ENCODE measurements at regions not wholly inside any gene's neighbourhood (a gene's known extent, or its start where the extent isn't known, plus 50 kb on each side); places are given as distances from the start of the nearest gene placed in this dataset.

DNA sequence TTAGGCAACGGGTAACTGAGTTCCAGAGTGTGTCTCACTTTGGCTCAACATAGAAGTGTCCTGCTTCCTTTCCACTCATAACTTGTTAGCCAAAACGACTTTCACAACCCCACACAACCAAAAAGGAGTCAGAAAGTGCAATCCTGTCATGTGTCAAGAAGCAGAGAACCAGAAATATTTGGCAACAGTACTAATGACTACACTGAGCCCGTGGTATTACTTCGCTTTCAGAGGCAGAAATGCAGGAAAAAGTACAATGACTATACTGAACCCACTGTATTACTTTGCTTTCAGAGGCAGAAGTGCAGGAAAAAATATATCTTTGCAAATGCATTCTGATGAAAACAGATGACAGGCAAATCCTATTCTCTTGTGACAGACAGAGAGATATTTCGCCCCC, 484.6 kb downstream of the KIF2B start:
- Histone ChIP-seq H3K9me2 (ENCODE audit: insufficient read depth) (no peaks in the 10 kb centered on the region), H3K79me2 (ENCODE audit: insufficient read depth, low read length) (no peaks in the 10 kb centered on the region), H3K9ac (ENCODE audit: low read length) (no peak overlapping the region), H3K9me3 (ENCODE audit: control insufficient read depth in 1 of 2, insufficient read depth in 1 of 2, low read depth in 1 of 2, low read length in 2 of 2) (peaks cover 49 to 55% of the 10 kb centered on the region in 2 experiments; a peak in 3 of 4 replicates), H2AFZ (ENCODE audit: low read depth, low read length, poor library complexity, severe bottlenecking) (no peak overlapping the region), H4K20me1 (ENCODE audit: insufficient read depth) (no peaks in the 10 kb centered on the region), H3K36me3 (ENCODE audit: control insufficient read depth in 1 of 2, insufficient read depth in 2 of 2, low read length in 2 of 2) (no peaks in the 10 kb centered on the region), H3K4me2 (ENCODE audit: low read length) (no peak overlapping the region), H3K4me3 (replicated peaks in 1 of 2; ENCODE audit: low read depth in 1 of 2, low read length in 2 of 2) (no peak overlapping the region), H3K27ac (ENCODE audit: low read depth, low read length) (no peak overlapping the region), H3K4me1 (ENCODE audit: control insufficient read depth in 1 of 2, insufficient read depth in 2 of 2, low read length in 2 of 2) (no peaks in the 10 kb centered on the region), H3K27me3 (ENCODE audit: insufficient read depth, low read length) (no peaks in the 10 kb centered on the region)
- DNase-seq (ENCODE audit: low read depth, low spot score): no peak
- ATAC-seq: no peak
- no TSS peak for BruUV-seq (replicated peaks)
- TF ChIP-seq ZFX (IDR thresholded peaks at IDR 0.05) (no peak), POLR2A (IDR thresholded peaks at IDR 0.05; ENCODE audit: borderline replicate concordance, extremely low read depth, insufficient read depth, insufficient read length) (no peak), SP1 (IDR thresholded peaks at IDR 0.05; ENCODE audit: low read depth) (no peak), RAD21 (IDR thresholded peaks at IDR 0.05; ENCODE audit: low read depth) (no peak), YY1 (IDR thresholded peaks at IDR 0.05; ENCODE audit: extremely low read depth, insufficient replicate concordance, low read depth, low read length) (no peak), SRF (IDR thresholded peaks at IDR 0.05; ENCODE audit: low read depth) (no peak), FOSL1 (IDR thresholded peaks at IDR 0.05; ENCODE audit: low read depth) (no peak), CBX3 (IDR thresholded peaks at IDR 0.05; ENCODE audit: low read depth) (no peak), ZNF274 (IDR thresholded peaks at IDR 0.05; ENCODE audit: low read depth, low read length) (no peak), EZH2 (IDR thresholded peaks at IDR 0.05) (no peak), CTCF (IDR thresholded peaks at IDR 0.05 in 2 of 3, conservative IDR thresholded peaks at IDR 0.05 in 1 of 3; ENCODE audit: borderline replicate concordance in 1 of 3, insufficient read depth in 1 of 3, low read depth in 2 of 3, low read length in 2 of 3) (no peak), MAX (IDR thresholded peaks at IDR 0.05) (no peak), POLR2AphosphoS5 (IDR thresholded peaks at IDR 0.05; ENCODE audit: low read depth, low read length) (no peak), TCF7L2 (IDR thresholded peaks at IDR 0.05; ENCODE audit: borderline replicate concordance, extremely low read depth, insufficient read depth, insufficient read length) (no peak), EZH2phosphoT487 (IDR thresholded peaks at IDR 0.05; ENCODE audit: borderline replicate concordance) (no peak), EGR1 (IDR thresholded peaks at IDR 0.05; ENCODE audit: low read depth) (no peak), CEBPB (IDR thresholded peaks at IDR 0.05; ENCODE audit: low read depth) (no peak)
- TF ChIP-seq, protein P1, sequence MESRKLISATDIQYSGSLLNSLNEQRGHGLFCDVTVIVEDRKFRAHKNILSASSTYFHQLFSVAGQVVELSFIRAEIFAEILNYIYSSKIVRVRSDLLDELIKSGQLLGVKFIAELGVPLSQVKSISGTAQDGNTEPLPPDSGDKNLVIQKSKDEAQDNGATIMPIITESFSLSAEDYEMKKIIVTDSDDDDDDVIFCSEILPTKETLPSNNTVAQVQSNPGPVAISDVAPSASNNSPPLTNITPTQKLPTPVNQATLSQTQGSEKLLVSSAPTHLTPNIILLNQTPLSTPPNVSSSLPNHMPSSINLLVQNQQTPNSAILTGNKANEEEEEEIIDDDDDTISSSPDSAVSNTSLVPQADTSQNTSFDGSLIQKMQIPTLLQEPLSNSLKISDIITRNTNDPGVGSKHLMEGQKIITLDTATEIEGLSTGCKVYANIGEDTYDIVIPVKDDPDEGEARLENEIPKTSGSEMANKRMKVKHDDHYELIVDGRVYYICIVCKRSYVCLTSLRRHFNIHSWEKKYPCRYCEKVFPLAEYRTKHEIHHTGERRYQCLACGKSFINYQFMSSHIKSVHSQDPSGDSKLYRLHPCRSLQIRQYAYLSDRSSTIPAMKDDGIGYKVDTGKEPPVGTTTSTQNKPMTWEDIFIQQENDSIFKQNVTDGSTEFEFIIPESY (IDR thresholded peaks at IDR 0.05; ENCODE audit: extremely low read depth, insufficient replicate concordance, low read length): no peak
- ChIA-PET CTCF (no interaction called here), POLR2A (no interaction called here), RAD21 (ENCODE audit: low non-redundant PET in 1 of 2, low total read pairs in 2 of 2, uncharacterized antibody in 2 of 2, unreplicated experiment in 2 of 2) (no interaction called here)
- intact Hi-C loops (cut with micrococcal nuclease): no loop called here
